Neural progenitor cell (in vitro differentiated cells): ENCODE measurements at regions not wholly inside any gene's neighbourhood (a gene's known extent, or its start where the extent isn't known, plus 50 kb on each side); places are given as distances from the start of the nearest gene placed in this dataset.

Experiments used
- DNase-seq: peaks from one replicate; pipeline ENCODE4 v3.0.0-alpha.2; 2016; ENCODE audit warnings: low spot score
- H2AFZ ChIP-seq: fragments of 200-600 bp; sonication (generic); replicated peaks from 2 replicates; pipeline ENCODE4 v1.6.1; 2016; ENCODE audit warnings: antibody characterized with exemption
- H3F3A ChIP-seq: fragments of 200-600 bp; sonication (generic); 2 replicates; pipeline ENCODE4 v1.6.1; 2016; ENCODE audit warnings: antibody characterized with exemption, low read depth
- H3K27ac ChIP-seq: fragments of 200-600 bp; sonication (generic); 2 replicates; pipeline ENCODE4 v1.5.1; 2016; ENCODE audit warnings: mild to moderate bottlenecking
- H3K27me3 ChIP-seq: fragments of 200-600 bp; sonication (generic); 2 replicates; pipeline ENCODE4 v1.6.1; 2016; ENCODE audit warnings: mild to moderate bottlenecking, moderate library complexity
- H3K36me3 ChIP-seq: fragments of 200-600 bp; sonication (generic); 2 replicates; pipeline ENCODE4 v1.5.1; 2016
- H3K4me1 ChIP-seq: fragments of 200-600 bp; sonication (generic); 2 replicates; pipeline ENCODE4 v1.6.1; 2016; ENCODE audit warnings: mixed run types
- H3K4me2 ChIP-seq: fragments of 200-600 bp; sonication (generic); 2 replicates; pipeline ENCODE4 v1.6.1; 2016
- H3K4me3 ChIP-seq: fragments of 200-600 bp; sonication (generic); 2 replicates; pipeline ENCODE4 v1.5.1; 2016
- H3K79me2 ChIP-seq: fragments of 200-600 bp; sonication (generic); 2 replicates; pipeline ENCODE4 v1.6.1; 2016; ENCODE audit warnings: low read depth
- H3K9ac ChIP-seq: fragments of 200-600 bp; sonication (generic); 2 replicates; pipeline ENCODE4 v1.6.1; 2016
- H3K9me3 ChIP-seq: fragments of 200-600 bp; sonication (generic); 2 replicates; pipeline ENCODE4 v1.5.1; 2016; ENCODE audit warnings: low read depth
- H4K20me1 ChIP-seq: fragments of 200-600 bp; sonication (generic); 2 replicates; pipeline ENCODE4 v1.6.1; 2016; ENCODE audit warnings: low read depth
- H3K27ac Mint-ChIP-seq: 3 replicates; pipeline ENCODE4 v1.8.0; 2021; ENCODE audit warnings: mixed read lengths
- H3K27me3 Mint-ChIP-seq: 2 replicates; pipeline ENCODE4 v1.8.0; 2022; ENCODE audit warnings: low read depth, mild to moderate bottlenecking, inconsistent platforms, moderate library complexity, mixed read lengths; ENCODE audit not compliant: insufficient read depth
- H3K36me3 Mint-ChIP-seq: 3 replicates; pipeline ENCODE4 v1.8.0; 2021; ENCODE audit warnings: mixed read lengths
- H3K4me1 Mint-ChIP-seq: 3 replicates; pipeline ENCODE4 v1.8.0; 2021; ENCODE audit warnings: mixed read lengths
- H3K4me3 Mint-ChIP-seq: 3 replicates; pipeline ENCODE4 v1.8.0; 2021; ENCODE audit warnings: mild to moderate bottlenecking, moderate library complexity, mixed read lengths
- H3K9me3 Mint-ChIP-seq: 3 replicates; pipeline ENCODE4 v1.8.0; 2020; ENCODE audit warnings: mixed read lengths
- CTCF ChIP-seq: fragments of 200-600 bp; sonication (generic); IDR thresholded peaks from 2 replicates; pipeline ENCODE4 v1.5.1; 2017; ENCODE audit warnings: antibody characterized with exemption, mild to moderate bottlenecking
- EZH2 ChIP-seq: fragments of 200-600 bp; sonication (generic); IDR thresholded peaks from 2 replicates; pipeline ENCODE4 v1.6.1; 2017; ENCODE audit warnings: antibody characterized with exemption, mild to moderate bottlenecking, moderate library complexity
- EZH2phosphoT487 ChIP-seq: fragments of 200-600 bp; sonication (generic); IDR thresholded peaks from 2 replicates; pipeline ENCODE4 v1.6.1; 2017; ENCODE audit warnings: antibody characterized with exemption

DNA sequence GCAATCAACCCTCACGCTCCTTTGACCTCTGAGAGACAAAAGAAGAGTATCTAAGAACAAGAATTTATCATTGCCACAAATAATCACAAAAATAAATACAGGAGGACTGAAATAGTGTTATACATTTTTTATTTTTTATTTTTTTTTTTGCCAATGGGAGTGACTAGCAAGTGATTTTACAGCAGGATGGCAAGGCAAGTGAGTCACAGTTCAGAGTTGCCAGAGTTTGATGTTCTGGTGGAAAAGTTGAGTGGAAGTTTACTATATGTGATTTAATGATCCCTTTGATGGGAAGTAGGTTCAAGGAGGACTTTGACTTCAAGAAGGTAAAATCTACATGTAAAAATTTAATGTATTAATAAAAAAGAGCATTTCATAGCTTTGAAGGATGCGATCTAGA is 2691.4 kb downstream of the PCDH9 start:
- no peaks in the 10 kb centered on the region for H3K36me3 Mint-ChIP-seq
- Histone ChIP-seq H3K4me2 (no peak overlapping the region), H4K20me1 (no peaks in the 10 kb centered on the region), H3K27me3 (no peaks in the 10 kb centered on the region), H3F3A (no peaks in the 10 kb centered on the region), H2AFZ (no peak overlapping the region), H3K4me3 (no peak overlapping the region), H3K9me3 (no peaks in the 10 kb centered on the region), H3K36me3 (no peaks in the 10 kb centered on the region), H3K79me2 (no peaks in the 10 kb centered on the region), H3K4me1 (peaks cover 11% of the 10 kb centered on the region), H3K9ac (no peak overlapping the region), H3K27ac (no peak overlapping the region)
- no peak overlapping the region for H3K4me3 Mint-ChIP-seq
- H3K27me3 Mint-ChIP-seq: no peaks in the 10 kb centered on the region
- H3K9me3 Mint-ChIP-seq: no peaks in the 10 kb centered on the region
- H3K27ac Mint-ChIP-seq: no peak overlapping the region
- no peaks in the 10 kb centered on the region for H3K4me1 Mint-ChIP-seq
- no peak for DNase-seq
- TF ChIP-seq CTCF (no peak), EZH2 (no peak), EZH2phosphoT487 (no peak)

GRCh38 chr13:64534302-64534701 is 2695.8 kb downstream of the PCDH9 start:
- H3K4me3 Mint-ChIP-seq: no peak overlapping the region
- H3K36me3 Mint-ChIP-seq: no peaks in the 10 kb centered on the region
- no peak for TF ChIP-seq EZH2
- TF ChIP-seq EZH2phosphoT487: no peak
- TF ChIP-seq CTCF: no peak
- DNase-seq: no peak
- Histone ChIP-seq H2AFZ (peak overlapping the region; percentile 58), H3K4me3 (no peak overlapping the region), H3K27ac (no peak overlapping the region), H3K4me1 (peaks cover 11% of the 10 kb centered on the region), H3K4me2 (no peak overlapping the region), H3K9me3 (no peaks in the 10 kb centered on the region), H3K9ac (no peak overlapping the region), H3F3A (no peaks in the 10 kb centered on the region), H3K36me3 (no peaks in the 10 kb centered on the region), H3K27me3 (no peaks in the 10 kb centered on the region), H4K20me1 (no peaks in the 10 kb centered on the region), H3K79me2 (no peaks in the 10 kb centered on the region)
- H3K4me1 Mint-ChIP-seq: no peaks in the 10 kb centered on the region
- H3K9me3 Mint-ChIP-seq: no peaks in the 10 kb centered on the region
- no peak overlapping the region for H3K27ac Mint-ChIP-seq
- no peaks in the 10 kb centered on the region for H3K27me3 Mint-ChIP-seq

GRCh38 chr13:64531400-64531799 is 2698.7 kb downstream of the PCDH9 start:
- Histone ChIP-seq H3F3A (no peaks in the 10 kb centered on the region), H3K36me3 (no peaks in the 10 kb centered on the region), H3K4me3 (no peak overlapping the region), H4K20me1 (no peaks in the 10 kb centered on the region), H3K9me3 (no peaks in the 10 kb centered on the region), H3K27me3 (no peaks in the 10 kb centered on the region), H3K4me1 (peaks cover 11% of the 10 kb centered on the region), H3K27ac (no peak overlapping the region), H2AFZ (no peak overlapping the region), H3K4me2 (no peak overlapping the region), H3K79me2 (no peaks in the 10 kb centered on the region), H3K9ac (no peak overlapping the region)
- TF ChIP-seq EZH2phosphoT487 (no peak), EZH2 (no peak), CTCF (no peak)
- Mint-ChIP-seq H3K4me1 (no peaks in the 10 kb centered on the region), H3K9me3 (no peaks in the 10 kb centered on the region), H3K36me3 (no peaks in the 10 kb centered on the region), H3K27me3 (no peaks in the 10 kb centered on the region), H3K4me3 (no peak overlapping the region), H3K27ac (no peak overlapping the region)
- DNase-seq: no peak
